Activated B cell treated with CpG ODN at 0.5 μM for 24 hours (primary cell): ENCODE measurements at regions not wholly inside any gene's neighbourhood (a gene's known extent, or its start where the extent isn't known, plus 50 kb on each side); places are given as distances from the start of the nearest gene placed in this dataset.

ENCODE experiments used
- ATAC-seq: fragments of 200-7000 bp; cut with Tn5 transposase; one replicate; pipeline ENCODE4 v1.10.0; 2021; ENCODE audit warnings: low read depth, mild to moderate bottlenecking, moderate library complexity
- CTCF ChIA-PET: fragments of 350-600 bp; sonication (Branson Sonifier 250); formaldehyde crosslinking; loops from one replicate; lab custom pipeline; 2021; ENCODE audit warnings: antibody characterized with exemption; lab: Charles Lee
- POLR2A ChIA-PET: fragments of 350-600 bp; sonication (Branson Sonifier 250); formaldehyde crosslinking; loops from one replicate; lab custom pipeline; 2021; ENCODE audit warnings: antibody characterized with exemption; lab: Charles Lee
- DNase-seq: peaks from one replicate; pipeline ENCODE4 v3.0.0; 2022
- H3K27ac Mint-ChIP-seq: one replicate; pipeline ENCODE4 v1.8.0; 2020; ENCODE audit warnings: mixed read lengths
- H3K27me3 Mint-ChIP-seq: one replicate; pipeline ENCODE4 v1.8.0; 2021; ENCODE audit warnings: mixed read lengths
- H3K36me3 Mint-ChIP-seq: one replicate; pipeline ENCODE4 v1.8.0; 2021; ENCODE audit warnings: low read depth, mixed read lengths
- H3K4me1 Mint-ChIP-seq: one replicate; pipeline ENCODE4 v1.8.0; 2021; ENCODE audit warnings: mixed read lengths
- H3K4me3 Mint-ChIP-seq: one replicate; pipeline ENCODE4 v1.8.0; 2020; ENCODE audit warnings: mild to moderate bottlenecking, mixed read lengths
- H3K9me3 Mint-ChIP-seq: one replicate; pipeline ENCODE4 v1.8.0; 2020; ENCODE audit warnings: mixed read lengths
- intact Hi-C: fragments of 100-400 bp; cut with micrococcal nuclease; formaldehyde crosslinking; loops from one replicate; pipeline ENCODE4 v1.15.1; 2024
- TF ChIP-seq, protein P1 (sequence below): fragments of 200-600 bp; IDR thresholded peaks from one replicate; pipeline ENCODE4 v1.8.0; 2022; ENCODE audit warnings: antibody characterized with exemption, mild to moderate bottlenecking

DNA sequence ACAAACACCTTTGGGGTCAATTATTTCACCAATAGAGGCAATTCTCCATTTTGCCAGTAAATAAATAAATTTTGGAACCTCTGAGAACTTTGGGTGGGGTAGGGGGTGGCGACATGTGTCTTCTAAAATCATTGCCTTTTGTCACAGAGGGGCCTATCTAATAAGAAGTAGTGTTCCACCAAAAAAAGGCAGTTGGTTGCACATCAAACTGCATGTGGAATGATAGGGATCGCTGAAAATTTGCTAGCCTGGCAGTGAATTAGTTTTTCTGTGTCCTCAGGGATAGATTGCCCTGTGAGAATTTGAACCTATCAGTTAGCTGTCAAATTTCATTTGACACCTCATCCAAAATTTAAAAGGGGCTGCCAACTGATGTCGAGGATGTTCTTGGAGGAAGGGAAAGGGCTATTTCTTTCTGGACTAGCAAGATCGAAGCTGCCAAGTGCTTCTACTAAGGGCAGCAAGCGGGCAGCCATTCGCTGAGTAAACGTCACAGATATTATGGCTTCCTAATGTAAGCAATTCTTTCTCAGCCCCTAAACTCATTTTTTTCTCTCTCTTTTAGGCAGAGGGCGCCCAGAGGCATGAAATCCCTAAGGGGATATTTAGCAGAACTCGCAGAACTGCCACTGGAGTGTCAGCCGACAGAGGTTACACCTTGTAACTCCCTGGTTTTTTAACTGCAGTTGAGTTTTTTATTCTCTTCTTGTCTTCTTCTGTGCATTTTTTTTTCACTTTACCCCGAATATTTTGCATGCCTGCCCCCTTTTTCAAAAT is 2208.1 kb upstream of the WWC1 start:
- Mint-ChIP-seq H3K27ac (no peak overlapping the region), H3K36me3 (no peaks in the 10 kb centered on the region), H3K4me1 (no peaks in the 10 kb centered on the region), H3K4me3 (no peak overlapping the region), H3K9me3 (no peaks in the 10 kb centered on the region), H3K27me3 (no peaks in the 10 kb centered on the region)
- ChIA-PET CTCF (no interaction called here), POLR2A (no interaction called here)
- DNase-seq (no peak), ATAC-seq (no peak)
- intact Hi-C loops: no loop called here
- TF ChIP-seq, protein P1, sequence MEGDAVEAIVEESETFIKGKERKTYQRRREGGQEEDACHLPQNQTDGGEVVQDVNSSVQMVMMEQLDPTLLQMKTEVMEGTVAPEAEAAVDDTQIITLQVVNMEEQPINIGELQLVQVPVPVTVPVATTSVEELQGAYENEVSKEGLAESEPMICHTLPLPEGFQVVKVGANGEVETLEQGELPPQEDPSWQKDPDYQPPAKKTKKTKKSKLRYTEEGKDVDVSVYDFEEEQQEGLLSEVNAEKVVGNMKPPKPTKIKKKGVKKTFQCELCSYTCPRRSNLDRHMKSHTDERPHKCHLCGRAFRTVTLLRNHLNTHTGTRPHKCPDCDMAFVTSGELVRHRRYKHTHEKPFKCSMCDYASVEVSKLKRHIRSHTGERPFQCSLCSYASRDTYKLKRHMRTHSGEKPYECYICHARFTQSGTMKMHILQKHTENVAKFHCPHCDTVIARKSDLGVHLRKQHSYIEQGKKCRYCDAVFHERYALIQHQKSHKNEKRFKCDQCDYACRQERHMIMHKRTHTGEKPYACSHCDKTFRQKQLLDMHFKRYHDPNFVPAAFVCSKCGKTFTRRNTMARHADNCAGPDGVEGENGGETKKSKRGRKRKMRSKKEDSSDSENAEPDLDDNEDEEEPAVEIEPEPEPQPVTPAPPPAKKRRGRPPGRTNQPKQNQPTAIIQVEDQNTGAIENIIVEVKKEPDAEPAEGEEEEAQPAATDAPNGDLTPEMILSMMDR: no peak

DNA sequence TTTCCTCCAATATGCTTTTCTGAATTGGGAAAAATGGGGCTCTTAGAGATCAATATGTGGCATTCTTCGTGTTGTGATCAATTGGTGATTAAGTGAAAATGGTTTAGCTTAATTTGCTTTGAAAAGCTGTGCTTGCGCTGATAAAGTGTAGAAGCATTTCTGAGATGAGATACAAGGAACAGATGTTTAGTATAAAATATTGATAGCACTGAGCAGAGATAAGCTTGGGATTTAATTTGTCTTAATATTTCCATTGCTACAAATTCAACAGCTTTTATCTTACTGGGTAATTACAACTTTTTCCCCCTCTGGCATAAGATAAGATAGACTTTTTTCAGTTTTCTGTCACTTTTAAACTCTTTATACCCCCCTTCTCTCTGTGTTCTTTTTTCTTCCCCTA is 2204.9 kb upstream of the WWC1 start:
- ChIA-PET CTCF (no interaction called here), POLR2A (no interaction called here)
- Mint-ChIP-seq H3K27me3 (no peaks in the 10 kb centered on the region), H3K9me3 (no peaks in the 10 kb centered on the region), H3K36me3 (no peaks in the 10 kb centered on the region), H3K4me3 (no peak overlapping the region), H3K27ac (no peak overlapping the region), H3K4me1 (no peaks in the 10 kb centered on the region)
- ATAC-seq (no peak), DNase-seq (no peak)
- intact Hi-C loops: no loop called here
- TF ChIP-seq, protein P1: no peak

DNA sequence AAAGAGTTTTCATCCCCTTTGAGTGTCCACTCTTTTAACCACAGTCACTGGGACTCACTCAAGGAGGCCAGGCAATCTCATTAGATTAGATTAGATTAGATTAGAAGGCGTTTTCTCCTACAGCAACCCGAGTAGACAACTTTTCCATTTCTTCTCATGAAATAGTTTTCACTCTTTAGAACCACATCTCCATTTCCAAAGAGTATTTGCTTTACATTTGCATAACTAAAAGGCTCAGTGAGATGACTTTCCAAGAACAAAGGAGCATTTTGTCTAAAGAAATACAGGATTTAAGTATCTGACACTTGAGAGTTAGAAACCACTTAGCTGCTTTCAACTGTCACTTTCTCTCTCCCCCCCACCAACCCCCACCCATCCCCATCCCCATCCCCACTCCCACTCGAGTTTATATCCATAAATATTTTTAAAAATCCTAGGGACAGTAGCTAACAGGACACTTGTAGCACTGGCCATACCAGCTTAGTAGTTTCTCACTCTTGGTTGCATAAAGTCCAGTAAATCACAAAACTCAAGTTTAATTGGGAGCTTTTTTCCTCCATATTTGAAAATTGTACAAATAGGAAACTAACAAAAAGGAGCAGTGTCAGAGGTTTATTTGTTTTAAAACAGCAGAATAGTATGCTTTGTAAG is 2202.9 kb upstream of the WWC1 start:
- Mint-ChIP-seq H3K4me1 (no peaks in the 10 kb centered on the region), H3K4me3 (no peak overlapping the region), H3K36me3 (no peaks in the 10 kb centered on the region), H3K27me3 (no peaks in the 10 kb centered on the region), H3K27ac (no peak overlapping the region), H3K9me3 (peaks cover 5% of the 10 kb centered on the region)
- TF ChIP-seq, protein P1: no peak
- ChIA-PET CTCF (no interaction called here), POLR2A (no interaction called here)
- intact Hi-C loops: no loop called here
- ATAC-seq (no peak), DNase-seq (no peak)

DNA sequence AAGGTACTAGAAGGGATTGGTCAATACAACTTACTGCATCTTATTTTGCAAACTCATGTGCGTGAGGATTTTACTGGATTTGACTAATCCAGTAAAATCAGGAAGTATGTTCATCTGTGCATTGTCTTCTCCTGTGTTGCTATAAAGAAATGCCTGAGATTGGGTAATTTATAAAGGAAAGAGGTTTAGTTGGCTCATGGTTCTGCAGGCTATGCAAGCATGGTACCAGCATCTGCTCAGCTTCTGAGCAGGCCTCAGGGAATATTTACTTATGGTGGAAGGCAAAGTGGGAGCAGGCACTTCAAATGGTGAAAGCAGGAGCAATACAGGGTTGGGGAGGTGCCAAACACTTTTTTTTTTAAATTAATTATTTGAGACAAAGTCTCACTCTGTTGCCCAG is 2199.5 kb upstream of the WWC1 start:
- TF ChIP-seq, protein P1: no peak
- ATAC-seq (no peak), DNase-seq (no peak)
- Mint-ChIP-seq H3K27ac (no peak overlapping the region), H3K4me1 (no peaks in the 10 kb centered on the region), H3K9me3 (peaks cover 12% of the 10 kb centered on the region), H3K36me3 (no peaks in the 10 kb centered on the region), H3K4me3 (no peak overlapping the region), H3K27me3 (no peaks in the 10 kb centered on the region)
- ChIA-PET POLR2A (no interaction called here), CTCF (no interaction called here)
- intact Hi-C loops: no loop called here

DNA sequence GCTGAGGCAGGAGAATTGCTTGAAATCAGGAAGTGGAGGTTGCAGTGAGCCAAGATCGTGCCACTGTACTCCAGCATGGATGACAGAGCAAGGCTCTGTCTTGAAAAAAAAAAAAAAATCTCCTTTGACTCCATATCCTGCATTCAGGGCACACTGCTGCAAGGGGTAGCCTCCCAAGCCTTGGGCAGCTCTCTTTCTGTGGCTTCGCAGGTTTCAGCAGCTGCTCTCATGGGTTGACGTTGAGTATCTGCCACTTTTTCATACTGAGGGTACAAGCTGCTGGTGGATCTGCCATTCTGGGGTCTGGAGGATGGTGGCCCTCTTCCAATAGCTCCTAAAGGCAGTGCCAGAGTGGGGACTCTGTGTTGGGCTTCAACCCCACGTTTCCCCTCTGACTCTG is 2198.1 kb upstream of the WWC1 start:
- Mint-ChIP-seq H3K4me1 (no peaks in the 10 kb centered on the region), H3K27me3 (no peaks in the 10 kb centered on the region), H3K27ac (no peak overlapping the region), H3K9me3 (peaks cover 12% of the 10 kb centered on the region), H3K36me3 (no peaks in the 10 kb centered on the region), H3K4me3 (no peak overlapping the region)
- TF ChIP-seq, protein P1: no peak
- ChIA-PET CTCF (no interaction called here), POLR2A (no interaction called here)
- DNase-seq (no peak), ATAC-seq (no peak)
- intact Hi-C loops: no loop called here
